ENCODE measurements at regions not wholly inside any gene's neighbourhood (a gene's known extent, or its start where the extent isn't known, plus 50 kb on each side); places are given as distances from the start of the nearest gene placed in this dataset.

DNA sequence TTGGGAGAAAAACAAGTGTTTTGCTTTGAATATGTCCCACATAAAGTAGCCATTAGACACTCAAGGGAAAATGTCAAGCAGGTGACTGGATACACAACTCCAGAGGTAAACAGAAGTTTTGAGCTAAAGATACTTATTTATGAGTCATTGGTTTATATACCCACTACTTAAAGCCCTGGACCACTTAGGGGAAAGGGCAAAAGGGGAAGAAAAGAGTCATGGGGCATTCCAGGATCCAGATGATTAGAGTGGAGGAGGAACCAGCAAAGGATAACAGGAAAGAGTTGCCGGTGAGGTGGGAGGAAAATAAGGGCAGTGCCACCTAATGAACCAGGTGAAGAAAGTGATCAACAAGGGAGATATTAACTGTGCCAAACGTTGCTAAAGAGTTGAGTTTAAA, 254.2 kb upstream of the NR4A3 start:
- Histone ChIP-seq H3K4me1 (ENCODE audit: insufficient read depth, low read length) (no peaks in the 10 kb centered on the region), H3K9me3 (ENCODE audit: low read length) (no peaks in the 10 kb centered on the region), H3K27me3 (ENCODE audit: insufficient read depth, low read length) (no peaks in the 10 kb centered on the region), H3K4me3 (ENCODE audit: low read length) (no peak overlapping the region), H3K36me3 (ENCODE audit: insufficient read depth, low read length) (no peaks in the 10 kb centered on the region), H2AFZ (ENCODE audit: low read depth, low read length) (no peak overlapping the region)

DNA sequence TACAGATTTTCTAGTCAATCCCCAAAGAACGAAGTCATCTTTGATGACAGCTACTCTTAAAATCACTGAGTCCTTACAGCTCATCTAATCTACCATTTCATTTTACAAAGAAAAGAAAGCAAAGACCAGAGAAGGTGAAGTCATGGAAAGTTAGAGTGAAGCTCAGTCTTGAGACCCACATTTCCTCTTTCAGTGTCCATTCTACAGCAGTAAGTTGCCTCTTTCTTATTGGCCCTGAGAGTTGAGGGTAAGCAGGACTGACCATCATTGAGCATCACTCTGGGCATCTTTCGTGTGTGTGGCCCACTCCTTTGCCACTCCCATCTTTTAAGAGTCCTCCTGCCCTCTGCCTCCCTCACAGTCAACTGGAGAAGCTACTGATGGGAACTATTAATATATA, 251.8 kb upstream of the NR4A3 start:
- H3K4me1 ChIP-seq (ENCODE audit: insufficient read depth, low read length) = no peaks in the 10 kb centered on the region

DNA sequence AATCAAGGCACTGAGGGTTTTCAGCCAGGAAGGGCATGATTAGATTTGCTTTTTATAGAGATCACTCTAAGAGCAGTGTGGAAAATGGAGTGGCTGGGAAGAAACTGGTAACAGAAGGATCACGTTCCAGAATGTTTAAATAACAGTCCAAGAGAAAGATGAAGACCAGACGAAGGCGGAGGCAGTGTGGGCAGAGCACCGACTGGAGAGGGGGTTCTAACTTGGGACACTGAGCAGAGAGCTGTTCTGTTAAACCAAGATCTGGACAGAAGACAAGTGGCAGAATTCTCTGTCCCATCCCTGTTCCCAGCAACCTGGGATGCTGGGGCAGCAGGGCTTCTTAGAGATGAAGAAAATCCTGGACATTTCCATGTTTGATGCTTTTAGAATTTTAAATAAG, 249.1 kb upstream of the NR4A3 start:
- Histone ChIP-seq H3K4me1 (ENCODE audit: insufficient read depth, low read length) (no peaks in the 10 kb centered on the region), H2AFZ (ENCODE audit: low read depth, low read length) (no peak overlapping the region), H3K4me3 (ENCODE audit: low read length) (no peak overlapping the region), H3K9me3 (ENCODE audit: low read length) (no peaks in the 10 kb centered on the region), H3K27me3 (ENCODE audit: insufficient read depth, low read length) (no peaks in the 10 kb centered on the region), H3K36me3 (ENCODE audit: insufficient read depth, low read length) (no peaks in the 10 kb centered on the region)

More for the DNA sequence above, 251.8 kb upstream of the NR4A3 start:
- no peaks in the 10 kb centered on the region for H3K27me3 ChIP-seq (ENCODE audit: insufficient read depth, low read length)
- no peaks in the 10 kb centered on the region for H3K36me3 ChIP-seq (ENCODE audit: insufficient read depth, low read length)
- H2AFZ ChIP-seq (ENCODE audit: low read depth, low read length) = no peak overlapping the region
- no peaks in the 10 kb centered on the region for H3K9me3 ChIP-seq (ENCODE audit: low read length)
- no peak overlapping the region for H3K4me3 ChIP-seq (ENCODE audit: low read length)

DNA sequence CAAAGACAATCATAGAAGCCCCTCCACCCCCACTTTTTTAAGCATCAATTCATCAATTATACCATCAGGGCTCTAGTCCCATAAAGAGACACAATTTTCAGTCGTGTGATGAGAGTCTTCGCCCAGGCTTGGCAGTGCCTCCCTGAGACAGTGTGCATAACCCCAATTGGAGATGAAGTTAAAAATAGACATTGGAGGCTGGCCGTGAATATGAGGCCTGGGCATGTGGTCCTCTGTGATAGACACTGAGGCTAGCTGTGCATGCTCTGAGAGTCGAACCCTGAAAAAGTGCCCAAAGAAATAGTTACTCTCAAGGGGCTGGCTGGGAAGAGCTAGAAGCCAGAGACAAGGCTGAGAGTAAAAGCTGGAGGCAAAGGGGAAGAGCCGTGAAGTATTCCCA, 248.6 kb upstream of the NR4A3 start:
- no peak overlapping the region for H3K4me3 ChIP-seq (ENCODE audit: low read length)

DNA sequence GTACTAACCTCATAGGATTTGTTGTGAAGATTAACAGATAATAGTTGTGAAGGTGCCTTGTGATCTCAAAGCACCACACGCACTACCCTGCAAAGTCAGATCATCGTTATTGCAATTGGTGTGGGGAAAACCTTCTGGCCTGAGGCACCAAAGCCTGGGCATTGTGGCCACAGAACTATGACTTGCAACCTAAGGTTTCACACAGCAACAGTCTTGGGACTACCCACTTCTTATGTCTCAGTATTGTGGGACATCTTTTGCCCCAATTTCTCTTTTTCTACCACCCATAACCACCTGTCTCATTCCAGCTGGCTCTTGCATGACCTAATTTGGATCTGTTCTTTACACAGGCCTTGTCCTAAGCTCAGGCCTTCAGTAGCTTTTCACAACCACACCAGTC, 247.8 kb upstream of the NR4A3 start:
- Histone ChIP-seq H3K27me3 (ENCODE audit: insufficient read depth, low read length) (no peaks in the 10 kb centered on the region), H2AFZ (ENCODE audit: low read depth, low read length) (no peak overlapping the region), H3K36me3 (ENCODE audit: insufficient read depth, low read length) (no peaks in the 10 kb centered on the region), H3K4me3 (ENCODE audit: low read length) (no peak overlapping the region), H3K4me1 (ENCODE audit: insufficient read depth, low read length) (no peaks in the 10 kb centered on the region), H3K9me3 (ENCODE audit: low read length) (no peaks in the 10 kb centered on the region)

More for the DNA sequence above, 248.6 kb upstream of the NR4A3 start:
- no peaks in the 10 kb centered on the region for H3K9me3 ChIP-seq (ENCODE audit: low read length)
- H2AFZ ChIP-seq (ENCODE audit: low read depth, low read length) = no peak overlapping the region
- H3K36me3 ChIP-seq (ENCODE audit: insufficient read depth, low read length) = no peaks in the 10 kb centered on the region
- H3K27me3 ChIP-seq (ENCODE audit: insufficient read depth, low read length) = no peaks in the 10 kb centered on the region
- H3K4me1 ChIP-seq (ENCODE audit: insufficient read depth, low read length) = no peaks in the 10 kb centered on the region

DNA sequence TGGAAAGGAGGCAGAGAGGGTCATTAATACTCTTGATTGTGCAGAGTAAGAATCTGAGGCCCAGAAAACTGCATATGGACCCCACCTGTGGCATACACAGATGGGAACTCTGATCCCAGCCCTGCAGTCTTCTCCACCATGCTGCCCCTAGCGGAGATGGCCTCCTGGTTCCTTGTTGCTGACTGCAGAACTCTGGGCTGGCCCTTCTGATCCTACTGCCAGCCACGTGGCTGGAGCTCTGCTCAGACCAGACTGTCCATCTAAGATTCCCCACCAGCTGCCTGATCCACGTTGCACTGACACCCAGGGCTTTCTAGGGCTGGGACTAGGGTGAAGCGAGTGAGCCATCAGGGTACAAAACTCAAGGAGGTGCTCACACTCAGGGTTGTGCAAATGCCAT, 245.7 kb upstream of the NR4A3 start:
- Histone ChIP-seq H3K4me1 (ENCODE audit: insufficient read depth, low read length) (no peaks in the 10 kb centered on the region), H3K36me3 (ENCODE audit: insufficient read depth, low read length) (no peaks in the 10 kb centered on the region), H3K27me3 (ENCODE audit: insufficient read depth, low read length) (no peaks in the 10 kb centered on the region), H2AFZ (ENCODE audit: low read depth, low read length) (no peak overlapping the region), H3K9me3 (ENCODE audit: low read length) (no peaks in the 10 kb centered on the region), H3K4me3 (ENCODE audit: low read length) (no peak overlapping the region)

DNA sequence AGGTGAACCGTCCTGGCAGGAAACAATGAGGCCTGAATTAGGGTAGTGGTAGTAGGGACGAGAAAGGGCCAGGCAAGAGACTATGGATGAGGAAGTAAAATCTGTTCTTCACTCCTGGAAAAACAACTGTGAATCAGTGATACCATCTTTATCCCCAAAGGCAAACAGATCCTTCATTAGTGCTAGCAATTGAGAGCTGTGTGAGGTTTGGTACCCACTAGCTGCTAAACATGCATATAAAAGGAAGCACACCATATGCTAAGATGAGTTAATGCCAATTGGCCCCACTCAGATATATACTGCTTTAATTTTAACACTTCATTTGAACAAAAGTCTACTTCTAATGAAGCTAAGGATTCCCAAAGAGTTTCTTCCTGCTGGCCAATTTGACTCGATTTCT, 244.8 kb upstream of the NR4A3 start:
- Histone ChIP-seq H3K9me3 (ENCODE audit: low read length) (no peaks in the 10 kb centered on the region), H3K4me3 (ENCODE audit: low read length) (no peak overlapping the region), H2AFZ (ENCODE audit: low read depth, low read length) (no peak overlapping the region), H3K27me3 (ENCODE audit: insufficient read depth, low read length) (no peaks in the 10 kb centered on the region), H3K4me1 (ENCODE audit: insufficient read depth, low read length) (no peaks in the 10 kb centered on the region), H3K36me3 (ENCODE audit: insufficient read depth, low read length) (no peaks in the 10 kb centered on the region)

DNA sequence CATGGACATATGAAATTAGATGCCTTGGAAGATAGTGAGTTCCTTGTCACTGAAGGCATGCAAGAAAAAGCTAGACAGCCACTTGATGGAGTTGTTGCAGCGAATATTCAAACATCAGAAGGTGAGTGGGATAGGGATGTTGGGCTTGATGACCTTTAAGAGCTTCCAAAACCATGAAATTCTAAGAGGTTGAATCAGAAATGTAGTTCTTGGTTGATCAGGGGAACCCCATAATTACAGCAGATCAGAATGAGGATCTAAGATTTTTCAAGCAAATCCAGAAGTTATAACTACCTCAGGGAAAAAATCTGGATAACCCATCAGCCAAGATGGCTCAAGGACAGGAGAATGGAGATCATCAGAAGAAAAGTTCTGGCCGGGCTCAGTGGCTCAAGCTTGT, 244.3 kb upstream of the NR4A3 start:
- no peaks in the 10 kb centered on the region for H3K9me3 ChIP-seq (ENCODE audit: low read length)
- H2AFZ ChIP-seq (ENCODE audit: low read depth, low read length) = no peak overlapping the region
- H3K4me1 ChIP-seq (ENCODE audit: insufficient read depth, low read length) = no peaks in the 10 kb centered on the region
- H3K4me3 ChIP-seq (ENCODE audit: low read length) = no peak overlapping the region
- H3K27me3 ChIP-seq (ENCODE audit: insufficient read depth, low read length) = no peaks in the 10 kb centered on the region
- no peaks in the 10 kb centered on the region for H3K36me3 ChIP-seq (ENCODE audit: insufficient read depth, low read length)

DNA sequence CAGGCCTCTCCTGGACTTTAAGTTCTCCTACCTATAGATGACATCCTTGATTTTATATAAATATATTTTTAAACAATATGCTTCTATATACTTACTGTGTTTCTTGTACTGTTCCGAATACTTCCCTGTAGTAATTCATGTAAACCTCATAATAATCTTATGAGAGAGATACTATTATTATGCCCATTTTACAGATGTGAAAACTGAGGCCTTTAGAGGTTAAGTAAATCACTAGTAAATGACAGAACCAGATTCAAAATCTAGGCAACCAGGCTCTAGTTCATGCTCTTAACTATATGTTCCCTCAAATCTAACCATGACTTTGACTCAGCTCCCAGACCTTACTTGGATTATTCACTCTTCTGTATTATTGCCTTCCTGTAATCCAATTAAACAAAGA, 243.0 kb upstream of the NR4A3 start:
- Histone ChIP-seq H3K4me3 (ENCODE audit: low read length) (no peak overlapping the region), H3K4me1 (ENCODE audit: insufficient read depth, low read length) (no peaks in the 10 kb centered on the region), H3K36me3 (ENCODE audit: insufficient read depth, low read length) (no peaks in the 10 kb centered on the region), H3K9me3 (ENCODE audit: low read length) (peaks cover 2% of the 10 kb centered on the region), H2AFZ (ENCODE audit: low read depth, low read length) (no peak overlapping the region), H3K27me3 (ENCODE audit: insufficient read depth, low read length) (no peaks in the 10 kb centered on the region)

DNA sequence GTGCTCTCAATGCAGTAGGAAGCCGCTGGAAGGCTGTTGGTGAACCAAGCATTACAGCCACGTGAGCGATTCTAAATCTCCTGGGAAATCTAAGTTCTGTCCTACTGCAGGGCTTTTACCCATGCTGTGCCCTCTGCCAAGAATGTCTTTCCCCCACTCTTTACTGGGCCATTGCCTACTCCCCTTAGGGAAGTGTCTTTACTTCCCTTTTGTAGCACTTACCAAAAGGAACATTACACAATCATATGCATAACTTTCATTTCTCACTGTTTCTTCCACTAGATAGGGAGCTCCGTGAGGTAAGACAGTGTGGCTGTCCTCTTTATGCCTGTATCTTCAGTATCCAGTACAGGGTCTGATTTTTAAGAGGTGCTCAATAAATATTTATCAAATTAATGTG, 241.7 kb upstream of the NR4A3 start:
- Histone ChIP-seq H3K4me3 (ENCODE audit: low read length) (no peak overlapping the region), H2AFZ (ENCODE audit: low read depth, low read length) (no peak overlapping the region), H3K9me3 (ENCODE audit: low read length) (peaks cover 3% of the 10 kb centered on the region), H3K4me1 (ENCODE audit: insufficient read depth, low read length) (no peaks in the 10 kb centered on the region), H3K36me3 (ENCODE audit: insufficient read depth, low read length) (no peaks in the 10 kb centered on the region), H3K27me3 (ENCODE audit: insufficient read depth, low read length) (no peaks in the 10 kb centered on the region)

DNA sequence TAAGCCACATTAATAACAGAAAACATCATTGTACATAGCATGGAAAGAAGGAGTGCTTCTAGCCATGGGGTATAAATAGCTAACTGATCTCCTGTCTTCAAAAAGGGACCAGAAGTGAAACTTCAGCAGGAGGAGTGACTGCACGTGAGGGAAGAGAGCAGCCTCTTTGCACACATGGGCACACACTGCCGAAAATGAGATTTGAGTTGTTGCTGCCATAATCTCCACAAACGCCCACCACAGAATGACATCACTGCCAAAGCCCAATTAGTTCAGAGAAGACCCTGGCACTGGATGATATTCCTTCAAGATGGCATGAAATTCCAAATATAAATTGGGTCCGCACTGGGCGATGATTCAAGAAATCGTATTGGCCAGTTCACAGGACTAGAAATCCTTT, 238.9 kb upstream of the NR4A3 start:
- H3K4me3 ChIP-seq (ENCODE audit: low read length) = no peak overlapping the region
- no peaks in the 10 kb centered on the region for H3K27me3 ChIP-seq (ENCODE audit: insufficient read depth, low read length)
- no peaks in the 10 kb centered on the region for H3K4me1 ChIP-seq (ENCODE audit: insufficient read depth, low read length)
- H2AFZ ChIP-seq (ENCODE audit: low read depth, low read length) = no peak overlapping the region
- H3K36me3 ChIP-seq (ENCODE audit: insufficient read depth, low read length) = no peaks in the 10 kb centered on the region
- peaks cover 3% of the 10 kb centered on the region for H3K9me3 ChIP-seq (ENCODE audit: low read length)

DNA sequence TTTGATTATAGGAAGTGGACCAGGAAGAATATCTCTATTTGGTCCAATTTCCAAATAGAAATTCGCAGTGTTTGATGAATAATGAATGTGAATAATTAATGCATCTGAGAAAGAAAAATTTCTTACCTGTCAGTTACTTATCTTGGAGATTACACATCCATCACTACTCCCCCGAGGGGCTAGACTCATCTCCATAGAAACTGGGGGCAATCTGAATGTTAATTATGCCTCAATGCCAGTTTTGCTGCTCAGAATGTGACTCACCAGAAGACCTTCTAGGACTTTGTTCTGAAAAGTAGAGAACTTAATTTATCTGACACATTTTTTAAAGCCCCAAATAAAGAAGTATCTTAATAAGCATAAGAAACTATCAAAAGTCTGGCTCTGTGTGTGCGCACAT, 233.4 kb upstream of the NR4A3 start:
- Histone ChIP-seq H3K27me3 (ENCODE audit: insufficient read depth, low read length) (no peaks in the 10 kb centered on the region), H3K4me1 (ENCODE audit: insufficient read depth, low read length) (peaks cover 5% of the 10 kb centered on the region), H3K36me3 (ENCODE audit: insufficient read depth, low read length) (no peaks in the 10 kb centered on the region), H3K4me3 (ENCODE audit: low read length) (no peak overlapping the region), H3K9me3 (ENCODE audit: low read length) (peaks cover 3% of the 10 kb centered on the region), H2AFZ (ENCODE audit: low read depth, low read length) (no peak overlapping the region)

DNA sequence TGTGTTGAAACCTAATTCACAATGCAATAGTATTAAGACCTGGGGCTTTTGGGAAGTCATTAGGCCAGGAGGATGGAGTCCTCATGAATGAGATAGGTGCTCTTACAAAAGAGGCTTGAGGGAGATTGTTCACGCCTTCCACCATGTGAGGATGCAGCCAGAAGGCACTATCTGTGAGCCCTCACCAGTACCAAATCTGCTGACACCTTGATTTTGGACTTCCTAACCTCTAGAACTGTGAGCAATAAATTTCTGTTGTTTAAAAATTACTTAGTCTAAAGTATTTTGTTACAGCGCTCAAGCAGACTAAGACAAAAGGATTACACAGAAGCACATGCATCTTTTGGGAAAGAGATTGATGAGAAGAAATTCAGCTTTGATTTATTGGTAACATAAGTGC, 232.9 kb upstream of the NR4A3 start:
- Histone ChIP-seq H3K36me3 (ENCODE audit: insufficient read depth, low read length) (no peaks in the 10 kb centered on the region), H3K4me1 (ENCODE audit: insufficient read depth, low read length) (peaks cover 5% of the 10 kb centered on the region), H3K9me3 (ENCODE audit: low read length) (no peaks in the 10 kb centered on the region), H3K27me3 (ENCODE audit: insufficient read depth, low read length) (no peaks in the 10 kb centered on the region), H2AFZ (ENCODE audit: low read depth, low read length) (no peak overlapping the region), H3K4me3 (ENCODE audit: low read length) (no peak overlapping the region)

DNA sequence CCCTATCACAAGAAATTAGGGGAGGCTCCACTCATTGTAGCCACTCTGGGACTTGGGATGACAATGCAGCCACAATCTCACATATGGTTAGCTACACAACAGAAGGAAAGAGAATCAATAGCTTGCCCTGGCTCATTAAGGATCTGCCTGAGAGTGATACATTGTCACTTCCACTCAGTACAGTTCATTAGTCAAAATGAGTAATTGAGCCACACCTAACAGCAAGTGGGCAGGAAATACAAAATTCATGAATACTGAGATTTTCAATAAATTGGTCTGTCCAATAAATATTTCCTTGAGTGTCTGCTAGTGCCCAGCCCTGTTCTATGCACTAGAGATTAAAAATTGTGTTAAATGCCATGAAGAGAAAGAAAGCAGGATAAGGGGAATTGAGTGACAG, 231.3 kb upstream of the NR4A3 start:
- H3K9me3 ChIP-seq (ENCODE audit: low read length) = no peaks in the 10 kb centered on the region
- no peak overlapping the region for H3K4me3 ChIP-seq (ENCODE audit: low read length)
- no peaks in the 10 kb centered on the region for H3K27me3 ChIP-seq (ENCODE audit: insufficient read depth, low read length)
- H2AFZ ChIP-seq (ENCODE audit: low read depth, low read length) = no peak overlapping the region
- H3K4me1 ChIP-seq (ENCODE audit: insufficient read depth, low read length) = peaks cover 5% of the 10 kb centered on the region
- H3K36me3 ChIP-seq (ENCODE audit: insufficient read depth, low read length) = no peaks in the 10 kb centered on the region

All from neuron (in vitro differentiated cells).